H1 (cell line): ENCODE measurements at regions not wholly inside any gene's neighbourhood (a gene's known extent, or its start where the extent isn't known, plus 50 kb on each side); places are given as distances from the start of the nearest gene placed in this dataset.

Experiments used
- CTCF ChIA-PET: fragments of 300-600 bp; sonication (Branson Sonifier 250); formaldehyde crosslinking; loops from one replicate; lab custom pipeline; 2021; ENCODE audit not compliant: partially characterized antibody; lab: Charles Lee
- POLR2A ChIA-PET: fragments of 300-600 bp; sonication (Branson Sonifier 250); formaldehyde crosslinking; loops from one replicate; lab custom pipeline; 2021; ENCODE audit warnings: inconsistent platforms; ENCODE audit not compliant: partially characterized antibody; lab: Charles Lee
- DNase-seq, 2 experiments: peaks; one replicate each; pipeline versions ENCODE4 v3.0.0 to v3.0.0-alpha.2; 2010 to 2022; ENCODE audit warnings: low spot score in 2 of 2, low read depth in 1 of 2, mixed read lengths in 1 of 2
- FAIRE-seq: peaks from 2 replicates; lab custom pipeline; 2011; peaks lifted over from hg19 to GRCh38; lab: Jason Lieb, UNC
- H2AFZ ChIP-seq: 2 replicates; pipeline ENCODE4 v1.8.1; 2012; ENCODE audit warnings: low read length, inconsistent platforms
- H2AK5ac ChIP-seq: 2 replicates; pipeline ENCODE4 v1.6.1; 2013; ENCODE audit warnings: low read depth, low read length
- H2BK120ac ChIP-seq: replicated peaks from 2 replicates; pipeline ENCODE3; 2013; ENCODE audit warnings: low read depth, low read length, inconsistent platforms
- H2BK12ac ChIP-seq: 2 replicates; pipeline ENCODE4 v1.6.1; 2013; ENCODE audit warnings: low read depth, low read length
- H2BK15ac ChIP-seq: 2 replicates; pipeline ENCODE4 v1.6.1; 2013; ENCODE audit warnings: low read length
- H2BK20ac ChIP-seq: 2 replicates; pipeline ENCODE4 v1.6.1; 2013; ENCODE audit warnings: low read length
- H2BK5ac ChIP-seq: 2 replicates; pipeline ENCODE4 v1.6.1; 2013; ENCODE audit warnings: low read depth, low read length
- H3K14ac ChIP-seq: 2 replicates; pipeline ENCODE4 v1.6.1; 2013; ENCODE audit warnings: inconsistent platforms; ENCODE audit not compliant: insufficient read length
- H3K18ac ChIP-seq: 2 replicates; pipeline ENCODE4 v1.6.1; 2013; ENCODE audit warnings: low read length; ENCODE audit errors: extremely low read depth
- H3K23ac ChIP-seq: 2 replicates; pipeline ENCODE4 v1.6.1; 2013; ENCODE audit warnings: inconsistent platforms; ENCODE audit not compliant: insufficient read length
- H3K23me2 ChIP-seq: 2 replicates; pipeline ENCODE4 v1.6.1; 2013; ENCODE audit warnings: low read depth, low read length
- H3K27ac ChIP-seq: 2 replicates; pipeline ENCODE4 v1.6.1; 2011; ENCODE audit warnings: low read depth, low read length, inconsistent platforms
- H3K27me3 ChIP-seq, 4 experiments: replicated peaks in 1 of 4; 1 replicate in 1 of 4; 2 replicates in 3 of 4; pipeline versions ENCODE4 v1.6.1 to v1.8.1; 2011 to 2013; ENCODE audit warnings: low read length in 3 of 4, mild to moderate bottlenecking in 3 of 4, inconsistent platforms in 2 of 4, mixed read lengths in 2 of 4, moderate library complexity in 1 of 4; ENCODE audit not compliant: control insufficient read depth in 3 of 4, insufficient read depth in 3 of 4; ENCODE audit errors: extremely low read depth in 1 of 4
- H3K36me3 ChIP-seq, 4 experiments: 2 replicates each; pipeline versions ENCODE4 v1.6.1 to v1.8.1; 2011 to 2013; ENCODE audit warnings: mild to moderate bottlenecking in 4 of 4, low read length in 3 of 4, moderate library complexity in 2 of 4, control low read depth in 1 of 4, inconsistent platforms in 1 of 4; ENCODE audit not compliant: insufficient read depth in 4 of 4, control insufficient read depth in 2 of 4
- H3K4ac ChIP-seq: replicated peaks from 2 replicates; pipeline ENCODE3; 2013; ENCODE audit warnings: low read length, low read depth, mixed read lengths, inconsistent platforms; ENCODE audit not compliant: insufficient read length
- H3K4me1 ChIP-seq, 4 experiments: replicated peaks in 1 of 4; 1 replicate in 1 of 4; 2 replicates in 3 of 4; pipeline versions ENCODE4 v1.6.1 to v1.8.1; 2011 to 2013; ENCODE audit warnings: low read length in 3 of 4, inconsistent platforms in 2 of 4, mixed read lengths in 1 of 4; ENCODE audit not compliant: insufficient read depth in 4 of 4, control insufficient read depth in 3 of 4
- H3K4me2 ChIP-seq, 2 experiments: 2 replicates each; pipeline versions ENCODE4 v1.6.1 to v1.8.1; 2011 to 2013; ENCODE audit warnings: low read depth in 2 of 2, low read length in 2 of 2, control low read depth in 1 of 2, inconsistent platforms in 1 of 2, mild to moderate bottlenecking in 1 of 2; ENCODE audit not compliant: insufficient read depth in 1 of 2
- H3K4me3 ChIP-seq, 4 experiments: fragments of 200-600, 300-600 bp in 1 of 4; sonication (generic), shearing (Covaris generic), sonication (Bioruptor Twin) in 1 of 4; 2 replicates each; pipeline versions ENCODE4 v1.5.1 to v1.8.1; 2011 to 2016; ENCODE audit warnings: low read length in 4 of 4, low read depth in 3 of 4, control low read depth in 2 of 4, inconsistent platforms in 2 of 4, mild to moderate bottlenecking in 2 of 4, mixed read lengths in 1 of 4, moderate library complexity in 1 of 4; ENCODE audit not compliant: insufficient read depth in 2 of 4; ENCODE audit errors: extremely low read depth in 1 of 4
- H3K56ac ChIP-seq: replicated peaks from 2 replicates; pipeline ENCODE3; 2013; ENCODE audit warnings: low read depth, mild to moderate bottlenecking, mixed read lengths, low read length, inconsistent platforms; ENCODE audit not compliant: insufficient read length
- H3K79me1 ChIP-seq: 2 replicates; pipeline ENCODE4 v1.6.1; 2013; ENCODE audit warnings: low read depth, low read length, control low read depth
- H3K79me2 ChIP-seq, 2 experiments: 2 replicates each; pipeline versions ENCODE4 v1.6.1 to v1.8.1; 2012 to 2013; ENCODE audit warnings: low read length in 2 of 2, mild to moderate bottlenecking in 2 of 2, inconsistent platforms in 1 of 2; ENCODE audit not compliant: insufficient read depth in 2 of 2, control insufficient read depth in 1 of 2
- H3K9ac ChIP-seq, 4 experiments: replicated peaks in 1 of 4; 1 replicate in 1 of 4; 2 replicates in 3 of 4; pipeline versions ENCODE4 v1.6.1 to v1.8.1; 2011 to 2013; ENCODE audit warnings: low read depth in 3 of 4, low read length in 3 of 4, control low read depth in 2 of 4, mild to moderate bottlenecking in 2 of 4, moderate library complexity in 2 of 4, inconsistent platforms in 1 of 4; ENCODE audit errors: extremely low read depth in 1 of 4
- H3K9me3 ChIP-seq, 2 experiments: 2 replicates each; pipeline versions ENCODE4 v1.6.1 to v1.8.1; 2012 to 2013; ENCODE audit warnings: mild to moderate bottlenecking in 2 of 2, moderate library complexity in 2 of 2, control low read depth in 1 of 2, inconsistent platforms in 1 of 2, low read depth in 1 of 2, low read length in 1 of 2, mixed read lengths in 1 of 2; ENCODE audit not compliant: insufficient read depth in 2 of 2
- H4K20me1 ChIP-seq, 2 experiments: replicated peaks in 1 of 2; 2 replicates each; pipeline versions ENCODE3 to v1.8.1; 2011 to 2013; ENCODE audit warnings: inconsistent platforms in 2 of 2, low read length in 2 of 2, mild to moderate bottlenecking in 1 of 2; ENCODE audit not compliant: insufficient read depth in 2 of 2, control insufficient read depth in 1 of 2
- H4K5ac ChIP-seq: 2 replicates; pipeline ENCODE4 v1.6.1; 2013; ENCODE audit warnings: low read length, low read depth, mixed read lengths, inconsistent platforms; ENCODE audit not compliant: insufficient read length
- H4K8ac ChIP-seq: 2 replicates; pipeline ENCODE4 v1.8.0; 2013; ENCODE audit warnings: mild to moderate bottlenecking, moderate library complexity, low read length, inconsistent platforms; ENCODE audit not compliant: insufficient read depth; ENCODE audit errors: extremely low read depth
- H4K91ac ChIP-seq: replicated peaks from 2 replicates; pipeline ENCODE3; 2013; ENCODE audit warnings: low read length, mixed read lengths, inconsistent platforms; ENCODE audit not compliant: insufficient read length
- CBX8 ChIP-seq: fragments of 300-800, 300-1000 bp; sonication (generic); IDR thresholded peaks from 2 replicates; pipeline ENCODE4 v1.7.1; 2016; ENCODE audit warnings: low read depth, low read length, borderline replicate concordance
- JUN ChIP-seq: IDR thresholded peaks from 2 replicates; pipeline ENCODE4 v1.6.1; 2011; ENCODE audit warnings: low read depth, mild to moderate bottlenecking, improper control_type of control experiment, low read length
- KDM4A ChIP-seq: IDR thresholded peaks from one replicate; pipeline ENCODE4 v1.7.1; 2012; ENCODE audit warnings: low read depth, mild to moderate bottlenecking, moderate library complexity, low read length, inconsistent platforms; ENCODE audit not compliant: severe bottlenecking
- MAFK ChIP-seq: IDR thresholded peaks from 2 replicates; pipeline ENCODE4 v1.6.1; 2012; ENCODE audit warnings: low read depth, mild to moderate bottlenecking, improper control_type of control experiment, low read length
- NANOG ChIP-seq: IDR thresholded peaks from 2 replicates; pipeline ENCODE4 v1.6.1; 2011; ENCODE audit warnings: low read length, low read depth, mild to moderate bottlenecking, inconsistent platforms; ENCODE audit not compliant: insufficient read depth, poor library complexity, severe bottlenecking
- SUZ12 ChIP-seq: fragments of 200-600 bp; sonication (generic); IDR thresholded peaks from 2 replicates; pipeline ENCODE4 v1.6.1; 2012; ENCODE audit warnings: mild to moderate bottlenecking, inconsistent platforms, low read length, moderate library complexity, mixed read lengths
- TAF7 ChIP-seq: optimal IDR thresholded peaks from 2 replicates; pipeline ENCODE3; 2011; ENCODE audit warnings: low read depth, mild to moderate bottlenecking, inconsistent platforms, low read length, moderate library complexity, borderline replicate concordance
- TCF12 ChIP-seq: IDR thresholded peaks from 2 replicates; pipeline ENCODE4 v1.6.1; 2011; ENCODE audit warnings: low read depth, mild to moderate bottlenecking, low read length
- USF2 ChIP-seq: IDR thresholded peaks from 2 replicates; pipeline ENCODE4 v1.6.1; 2011; ENCODE audit warnings: low read length, improper control_type of control experiment
- YY1 ChIP-seq: IDR thresholded peaks from 2 replicates; pipeline ENCODE4 v1.6.1; 2011; ENCODE audit warnings: low read depth, mild to moderate bottlenecking, low read length
- ZNF274 ChIP-seq: IDR thresholded peaks from 2 replicates; pipeline ENCODE4 v1.7.0; 2012; ENCODE audit warnings: low read length, borderline replicate concordance; ENCODE audit errors: extremely low read depth
- WGBS, 2 experiments: shearing (Covaris generic) in 1 of 2; methylation state at CpG; one replicate each; pipeline versions ENCODE4 v1.1.6 to v1.1.7; 2013 to 2015; ENCODE audit warnings: low lambda C conversion rate in 2 of 2, mixed read lengths in 2 of 2, inconsistent platforms in 1 of 2, low coverage in 1 of 2, missing lambda C conversion rate in 1 of 2; ENCODE audit not compliant: insufficient replicate concordance in 2 of 2, insufficient coverage in 1 of 2, insufficient read length in 1 of 2; ENCODE audit errors: extremely low coverage in 1 of 2, missing lambda C conversion rate in 1 of 2; 5-methylcytosine and 5-hydroxymethylcytosine counted together
- TF ChIP-seq, protein P1 (sequence below): IDR thresholded peaks from 2 replicates; pipeline ENCODE4 v1.6.1; 2012; ENCODE audit warnings: low read length, inconsistent platforms

DNA sequence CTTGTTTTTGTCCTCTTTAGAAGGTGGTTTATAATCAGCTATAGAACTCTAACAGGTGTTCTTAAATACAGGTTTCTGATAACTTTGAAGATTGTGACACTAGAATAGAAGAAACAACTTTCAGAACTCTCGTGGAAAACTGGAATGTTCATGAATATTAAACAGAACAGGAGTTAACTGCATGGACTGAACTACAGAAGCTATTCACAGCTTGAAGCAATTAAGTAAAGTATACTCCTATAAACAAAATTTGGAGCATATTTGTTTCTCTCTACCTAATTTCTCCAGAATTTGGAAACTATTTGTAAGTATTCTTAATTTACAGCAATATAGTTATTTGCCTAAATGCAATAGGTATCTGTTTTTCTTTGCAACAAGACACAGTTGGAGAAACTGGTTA is 824.8 kb downstream of the ADGRL2 start:
- no peak for DNase-seq
- no peaks in the 10 kb centered on the region for H3K79me1 ChIP-seq
- no peaks in the 10 kb centered on the region for H3K79me2 ChIP-seq
- no peaks in the 10 kb centered on the region; a peak in 1 of 8 replicates for H3K36me3 ChIP-seq
- no peaks in the 10 kb centered on the region for H3K23me2 ChIP-seq
- H3K56ac ChIP-seq = no peak overlapping the region
- no peak overlapping the region for H2BK120ac ChIP-seq
- H3K9me3 ChIP-seq = peaks cover 6 to 8% of the 10 kb centered on the region in 2 experiments; a peak in 2 of 4 replicates
- no peak overlapping the region for H2AK5ac ChIP-seq
- H4K8ac ChIP-seq = no peak overlapping the region
- H3K4me3 ChIP-seq = no peak overlapping the region
- no peaks in the 10 kb centered on the region for H4K20me1 ChIP-seq
- H2BK15ac ChIP-seq = no peak overlapping the region
- no peak for FAIRE-seq
- H2AFZ ChIP-seq = no peak overlapping the region
- no peak overlapping the region for H3K27ac ChIP-seq
- no peak overlapping the region for H3K23ac ChIP-seq
- H2BK12ac ChIP-seq = no peak overlapping the region
- H2BK5ac ChIP-seq = no peak overlapping the region
- H3K14ac ChIP-seq = no peak overlapping the region
- ChIA-PET CTCF (no interaction called here), POLR2A (no interaction called here)
- no peak overlapping the region for H2BK20ac ChIP-seq
- no peak overlapping the region for H3K4ac ChIP-seq
- H3K18ac ChIP-seq = no peak overlapping the region
- no peaks in the 10 kb centered on the region for H3K27me3 ChIP-seq
- no peak overlapping the region for H3K4me2 ChIP-seq
- H3K4me1 ChIP-seq = no peaks in the 10 kb centered on the region
- no peak overlapping the region for H4K91ac ChIP-seq
- 74% methylated on average over 1 of the region's 1 CpG; no CpG with 5 or more reads in 1 of the 2 experiments for WGBS, 2 experiments
- no peak overlapping the region for H3K9ac ChIP-seq
- H4K5ac ChIP-seq = no peak overlapping the region
- no peak for TF ChIP-seq SUZ12
- no peak for TF ChIP-seq ZNF274
- no peak for TF ChIP-seq USF2
- TF ChIP-seq, protein P1, sequence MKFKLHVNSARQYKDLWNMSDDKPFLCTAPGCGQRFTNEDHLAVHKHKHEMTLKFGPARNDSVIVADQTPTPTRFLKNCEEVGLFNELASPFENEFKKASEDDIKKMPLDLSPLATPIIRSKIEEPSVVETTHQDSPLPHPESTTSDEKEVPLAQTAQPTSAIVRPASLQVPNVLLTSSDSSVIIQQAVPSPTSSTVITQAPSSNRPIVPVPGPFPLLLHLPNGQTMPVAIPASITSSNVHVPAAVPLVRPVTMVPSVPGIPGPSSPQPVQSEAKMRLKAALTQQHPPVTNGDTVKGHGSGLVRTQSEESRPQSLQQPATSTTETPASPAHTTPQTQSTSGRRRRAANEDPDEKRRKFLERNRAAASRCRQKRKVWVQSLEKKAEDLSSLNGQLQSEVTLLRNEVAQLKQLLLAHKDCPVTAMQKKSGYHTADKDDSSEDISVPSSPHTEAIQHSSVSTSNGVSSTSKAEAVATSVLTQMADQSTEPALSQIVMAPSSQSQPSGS = no peak
- no peak for TF ChIP-seq TAF7
- no peak for TF ChIP-seq YY1
- TF ChIP-seq CBX8 = no peak
- TF ChIP-seq NANOG = no peak
- TF ChIP-seq TCF12 = no peak
- no peak for TF ChIP-seq JUN
- TF ChIP-seq MAFK = no peak
- TF ChIP-seq KDM4A = no peak
